ENCODE measurements at regions not wholly inside any gene's neighbourhood (a gene's known extent, or its start where the extent isn't known, plus 50 kb on each side); places are given as distances from the start of the nearest gene placed in this dataset.

- TF ChIP-seq CTCF (IDR thresholded peaks at IDR 0.05) (no peak), POLR2AphosphoS5 (IDR thresholded peaks at IDR 0.05) (no peak)
These were observed 60.0 kb upstream of the FOXD3 start for GRCh38 chr1:63262459-63262770.

Data from prostate gland (tissue), 2 donors.